ENCODE measurements at regions not wholly inside any gene's neighbourhood (a gene's known extent, or its start where the extent isn't known, plus 50 kb on each side); places are given as distances from the start of the nearest gene placed in this dataset.
"Not testable (repeated sequence)": the region's sequence is repeated elsewhere in the genome, so short reads cannot be mapped to it uniquely, and the experiment has no call there.

- TF ChIP-seq CTCF (conservative IDR thresholded peaks at IDR 0.05; ENCODE audit: low read depth, low read length); EZH2phosphoT487 (IDR thresholded peaks at IDR 0.05; ENCODE audit: borderline replicate concordance, low read length): not testable (repeated sequence)
Observed at GRCh38 chr1:67613479-67613878, 71.5 kb upstream of the GADD45A start.

Measured in PC-3 (cell line).